Testis (tissue), 2 donors: ENCODE measurements at regions not wholly inside any gene's neighbourhood (a gene's known extent, or its start where the extent isn't known, plus 50 kb on each side); places are given as distances from the start of the nearest gene placed in this dataset.

Experiments
- DNase-seq: peaks from one replicate; pipeline ENCODE4 v3.0.0-alpha.2; 2019
- H3K27ac ChIP-seq, 2 donors: fragments of 200-600 bp; sonication (generic); one replicate each; pipeline ENCODE4 v1.5.1; 2019
- H3K27me3 ChIP-seq: fragments of 200-600 bp; sonication (generic); one replicate; pipeline ENCODE4 v1.5.1; 2019
- H3K36me3 ChIP-seq: fragments of 200-600 bp; sonication (generic); one replicate; pipeline ENCODE4 v1.5.1; 2017; ENCODE audit warnings: low read depth; ENCODE audit errors: missing control alignments
- H3K4me1 ChIP-seq: fragments of 200-600 bp; sonication (generic); one replicate; pipeline ENCODE4 v1.5.1; 2019
- H3K4me3 ChIP-seq, 2 donors: fragments of 200-600 bp; sonication (generic); one replicate each; pipeline ENCODE4 v1.5.1; 2017 to 2019
- H3K9me3 ChIP-seq: fragments of 200-600 bp; sonication (generic); one replicate; pipeline ENCODE4 v1.5.1; 2017
- CTCF ChIP-seq, 3 experiments: fragments of 450-650 bp in 2 of 3; fragments of 200-600 bp in 1 of 3; sonication (generic) in 1 of 3; IDR thresholded peaks; one replicate each; pipeline ENCODE4 v1.5.1; 2016 to 2019; ENCODE audit warnings: antibody characterized with exemption in 3 of 3, mild to moderate bottlenecking in 2 of 3, moderate library complexity in 1 of 3
- POLR2A ChIP-seq: fragments of 450-650 bp; IDR thresholded peaks from one replicate; pipeline ENCODE4 v1.6.1; 2017; ENCODE audit warnings: antibody characterized with exemption, mild to moderate bottlenecking, moderate library complexity
- WGBS, 2 donors: methylation state at CpG; one replicate each; pipeline ENCODE4 v1.1.5; 2018; 5-methylcytosine and 5-hydroxymethylcytosine counted together
- intact Hi-C: fragments of 100-400 bp; cut with DNase I; formaldehyde crosslinking; loops from one replicate; pipeline ENCODE4 v1.15.1; 2023; ENCODE audit warnings: low total_unique reads

GRCh38 chr13:38283346-38283745 is 66.3 kb upstream of the UFM1 start:
- DNase-seq: no peak
- intact Hi-C loops: no loop called here
- no peaks in the 10 kb centered on the region for H3K9me3 ChIP-seq
- no peak for TF ChIP-seq POLR2A
- no peak for TF ChIP-seq CTCF (IDR thresholded peaks at IDR 0.05)
- no peaks in the 10 kb centered on the region for H3K4me1 ChIP-seq
- H3K4me3 ChIP-seq: no peak overlapping the region
- no peaks in the 10 kb centered on the region for H3K27me3 ChIP-seq
- no peak overlapping the region for H3K27ac ChIP-seq
- no peaks in the 10 kb centered on the region for H3K36me3 ChIP-seq
- WGBS, 2 donors: 84 to 90% methylated on average over 1 of the region's 1 CpG

- Histone ChIP-seq H3K4me3 (no peak overlapping the region), H3K4me1 (no peaks in the 10 kb centered on the region), H3K27me3 (no peaks in the 10 kb centered on the region), H3K36me3 (no peaks in the 10 kb centered on the region), H3K9me3 (no peaks in the 10 kb centered on the region), H3K27ac (no peak overlapping the region)
- TF ChIP-seq POLR2A (no peak), CTCF (IDR thresholded peaks at IDR 0.05) (no peak)
- DNase-seq: no peak
- intact Hi-C loops: no loop called here
- 62 to 100% methylated on average over 2 of the region's 2 CpGs for WGBS, 2 donors
Measured at GRCh38 chr13:38265132-38265497, 84.5 kb upstream of the UFM1 start.

- Histone ChIP-seq H3K4me1 (no peaks in the 10 kb centered on the region), H3K27me3 (no peaks in the 10 kb centered on the region), H3K27ac (no peak overlapping the region), H3K9me3 (no peaks in the 10 kb centered on the region), H3K4me3 (no peak overlapping the region), H3K36me3 (no peaks in the 10 kb centered on the region)
- intact Hi-C loops: no loop called here
- no peak for DNase-seq
- 81 to 86% methylated on average over 7 to 9 of the region's 9 CpGs for WGBS, 2 donors
- TF ChIP-seq CTCF (IDR thresholded peaks at IDR 0.05): no peak
- no peak for TF ChIP-seq POLR2A
Measured at GRCh38 chr13:38264363-38265131, 85.1 kb upstream of the UFM1 start.

- no peak for DNase-seq
- Histone ChIP-seq H3K36me3 (no peaks in the 10 kb centered on the region), H3K4me3 (no peak overlapping the region), H3K27ac (no peak overlapping the region), H3K27me3 (no peaks in the 10 kb centered on the region), H3K9me3 (no peaks in the 10 kb centered on the region), H3K4me1 (no peaks in the 10 kb centered on the region)
- intact Hi-C loops: no loop called here
- no peak for TF ChIP-seq POLR2A
- no peak for TF ChIP-seq CTCF (IDR thresholded peaks at IDR 0.05)
Measured at GRCh38 chr13:38262211-38262610, 87.4 kb upstream of the UFM1 start.

- TF ChIP-seq CTCF (IDR thresholded peaks at IDR 0.05): no peak
- intact Hi-C loops: no loop called here
- Histone ChIP-seq H3K4me1 (no peaks in the 10 kb centered on the region), H3K27ac (no peak overlapping the region), H3K9me3 (no peaks in the 10 kb centered on the region), H3K4me3 (no peak overlapping the region), H3K27me3 (no peaks in the 10 kb centered on the region), H3K36me3 (no peaks in the 10 kb centered on the region)
- DNase-seq: no peak
Measured at GRCh38 chr13:38255600-38255999, 94.1 kb upstream of the UFM1 start.
